ENCODE measurements at regions not wholly inside any gene's neighbourhood (a gene's known extent, or its start where the extent isn't known, plus 50 kb on each side); places are given as distances from the start of the nearest gene placed in this dataset.
A peak's percentile ranks its signal among the peaks of the same experiment; 100 is the strongest.

DNA sequence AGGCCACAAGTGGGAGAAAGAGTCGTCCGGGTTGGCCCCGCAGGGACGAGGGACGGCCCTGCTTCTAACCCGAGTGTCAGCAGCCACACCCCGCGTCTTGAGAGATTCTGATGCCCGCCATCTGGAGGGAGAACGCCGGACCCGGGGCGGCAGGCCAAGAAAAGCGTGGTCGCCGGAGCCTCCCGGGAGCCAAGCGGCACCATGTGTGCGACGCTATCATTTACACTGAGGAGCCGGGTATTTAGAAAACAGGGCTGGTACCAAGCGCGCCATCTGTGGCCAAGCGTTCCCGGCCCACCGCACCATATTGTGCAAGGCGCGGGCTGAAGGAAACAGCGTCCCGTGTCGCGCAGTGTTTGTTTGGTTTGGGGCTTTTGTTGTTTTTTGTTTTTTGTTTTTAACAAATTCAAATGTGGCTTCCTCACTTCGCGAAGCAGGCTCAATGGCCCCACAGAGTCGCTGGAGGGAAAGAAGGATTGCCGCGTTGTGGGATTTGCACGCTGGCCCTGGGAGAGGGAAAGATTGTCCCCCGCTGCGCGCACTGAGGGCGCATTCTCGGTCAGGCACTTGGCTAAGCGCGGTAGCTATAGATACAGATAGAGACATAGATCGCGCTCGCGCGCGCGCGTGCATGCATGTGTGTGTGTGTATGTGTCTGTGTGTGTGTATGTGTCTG is 153.8 kb downstream of the BCL11B start:
- 44% methylated on average over 27 of the region's 53 CpGs for WGBS (ENCODE audit: low lambda C conversion rate)
- no peak overlapping the region for H2AFZ ChIP-seq (ENCODE audit: low read depth)

DNA sequence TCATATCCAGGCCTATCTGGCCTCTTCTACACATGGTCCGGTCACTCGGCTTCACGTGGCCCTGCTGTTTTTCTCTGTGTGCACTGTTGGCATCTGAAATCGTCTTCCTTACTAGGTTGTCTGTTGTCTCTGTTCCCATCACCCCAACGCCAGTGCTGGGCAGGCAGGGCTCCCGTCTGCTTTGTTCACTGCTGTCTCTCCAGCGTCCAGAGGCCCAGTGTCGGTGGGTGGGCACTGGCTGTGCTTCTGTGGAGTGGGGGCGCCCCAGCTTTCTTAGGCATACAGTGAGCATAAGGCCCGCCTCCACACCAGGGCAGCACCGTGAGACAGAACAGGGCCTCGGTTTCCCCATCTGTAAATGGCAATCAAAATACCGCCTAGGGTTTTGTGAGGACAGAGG is 153.1 kb downstream of the BCL11B start:
- ChIA-PET POLR2A (no interaction called here), CTCF (no interaction called here)
- H3K79me2 ChIP-seq (ENCODE audit: insufficient read depth), result no peaks in the 10 kb centered on the region
- H4K20me1 ChIP-seq (ENCODE audit: insufficient read depth), result no peaks in the 10 kb centered on the region
- H3K36me3 ChIP-seq (replicated peaks in 1 of 2; ENCODE audit: control insufficient read depth in 1 of 2, insufficient read depth in 2 of 2, low read length in 1 of 2), result no peaks in the 10 kb centered on the region
- TF ChIP-seq, protein P1, sequence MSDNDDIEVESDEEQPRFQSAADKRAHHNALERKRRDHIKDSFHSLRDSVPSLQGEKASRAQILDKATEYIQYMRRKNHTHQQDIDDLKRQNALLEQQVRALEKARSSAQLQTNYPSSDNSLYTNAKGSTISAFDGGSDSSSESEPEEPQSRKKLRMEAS (IDR thresholded peaks at IDR 0.05; ENCODE audit: low read depth), result no peak
- TF ChIP-seq, protein P2, sequence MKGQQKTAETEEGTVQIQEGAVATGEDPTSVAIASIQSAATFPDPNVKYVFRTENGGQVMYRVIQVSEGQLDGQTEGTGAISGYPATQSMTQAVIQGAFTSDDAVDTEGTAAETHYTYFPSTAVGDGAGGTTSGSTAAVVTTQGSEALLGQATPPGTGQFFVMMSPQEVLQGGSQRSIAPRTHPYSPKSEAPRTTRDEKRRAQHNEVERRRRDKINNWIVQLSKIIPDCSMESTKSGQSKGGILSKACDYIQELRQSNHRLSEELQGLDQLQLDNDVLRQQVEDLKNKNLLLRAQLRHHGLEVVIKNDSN (IDR thresholded peaks at IDR 0.05; ENCODE audit: borderline replicate concordance, low read depth), result no peak
- TF ChIP-seq, protein P3, sequence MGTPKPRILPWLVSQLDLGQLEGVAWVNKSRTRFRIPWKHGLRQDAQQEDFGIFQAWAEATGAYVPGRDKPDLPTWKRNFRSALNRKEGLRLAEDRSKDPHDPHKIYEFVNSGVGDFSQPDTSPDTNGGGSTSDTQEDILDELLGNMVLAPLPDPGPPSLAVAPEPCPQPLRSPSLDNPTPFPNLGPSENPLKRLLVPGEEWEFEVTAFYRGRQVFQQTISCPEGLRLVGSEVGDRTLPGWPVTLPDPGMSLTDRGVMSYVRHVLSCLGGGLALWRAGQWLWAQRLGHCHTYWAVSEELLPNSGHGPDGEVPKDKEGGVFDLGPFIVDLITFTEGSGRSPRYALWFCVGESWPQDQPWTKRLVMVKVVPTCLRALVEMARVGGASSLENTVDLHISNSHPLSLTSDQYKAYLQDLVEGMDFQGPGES (IDR thresholded peaks at IDR 0.05; ENCODE audit: low read depth, low read length), result no peak
- TF ChIP-seq, protein P4, sequence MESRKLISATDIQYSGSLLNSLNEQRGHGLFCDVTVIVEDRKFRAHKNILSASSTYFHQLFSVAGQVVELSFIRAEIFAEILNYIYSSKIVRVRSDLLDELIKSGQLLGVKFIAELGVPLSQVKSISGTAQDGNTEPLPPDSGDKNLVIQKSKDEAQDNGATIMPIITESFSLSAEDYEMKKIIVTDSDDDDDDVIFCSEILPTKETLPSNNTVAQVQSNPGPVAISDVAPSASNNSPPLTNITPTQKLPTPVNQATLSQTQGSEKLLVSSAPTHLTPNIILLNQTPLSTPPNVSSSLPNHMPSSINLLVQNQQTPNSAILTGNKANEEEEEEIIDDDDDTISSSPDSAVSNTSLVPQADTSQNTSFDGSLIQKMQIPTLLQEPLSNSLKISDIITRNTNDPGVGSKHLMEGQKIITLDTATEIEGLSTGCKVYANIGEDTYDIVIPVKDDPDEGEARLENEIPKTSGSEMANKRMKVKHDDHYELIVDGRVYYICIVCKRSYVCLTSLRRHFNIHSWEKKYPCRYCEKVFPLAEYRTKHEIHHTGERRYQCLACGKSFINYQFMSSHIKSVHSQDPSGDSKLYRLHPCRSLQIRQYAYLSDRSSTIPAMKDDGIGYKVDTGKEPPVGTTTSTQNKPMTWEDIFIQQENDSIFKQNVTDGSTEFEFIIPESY (IDR thresholded peaks at IDR 0.05; ENCODE audit: borderline replicate concordance, low read depth), result no peak
- TF ChIP-seq TAF1 (IDR thresholded peaks at IDR 0.05; ENCODE audit: borderline replicate concordance, low read depth, low read length), result no peak
- TF ChIP-seq TEAD4 (IDR thresholded peaks at IDR 0.05; ENCODE audit: borderline replicate concordance, insufficient read depth), result no peak
- no peak for TF ChIP-seq MXI1 (IDR thresholded peaks at IDR 0.05; ENCODE audit: low read depth, low read length)
- no peak for TF ChIP-seq EP300 (IDR thresholded peaks at IDR 0.05; ENCODE audit: borderline replicate concordance in 1 of 2, low read depth in 1 of 2, low read length in 1 of 2)
- TF ChIP-seq, protein P5, sequence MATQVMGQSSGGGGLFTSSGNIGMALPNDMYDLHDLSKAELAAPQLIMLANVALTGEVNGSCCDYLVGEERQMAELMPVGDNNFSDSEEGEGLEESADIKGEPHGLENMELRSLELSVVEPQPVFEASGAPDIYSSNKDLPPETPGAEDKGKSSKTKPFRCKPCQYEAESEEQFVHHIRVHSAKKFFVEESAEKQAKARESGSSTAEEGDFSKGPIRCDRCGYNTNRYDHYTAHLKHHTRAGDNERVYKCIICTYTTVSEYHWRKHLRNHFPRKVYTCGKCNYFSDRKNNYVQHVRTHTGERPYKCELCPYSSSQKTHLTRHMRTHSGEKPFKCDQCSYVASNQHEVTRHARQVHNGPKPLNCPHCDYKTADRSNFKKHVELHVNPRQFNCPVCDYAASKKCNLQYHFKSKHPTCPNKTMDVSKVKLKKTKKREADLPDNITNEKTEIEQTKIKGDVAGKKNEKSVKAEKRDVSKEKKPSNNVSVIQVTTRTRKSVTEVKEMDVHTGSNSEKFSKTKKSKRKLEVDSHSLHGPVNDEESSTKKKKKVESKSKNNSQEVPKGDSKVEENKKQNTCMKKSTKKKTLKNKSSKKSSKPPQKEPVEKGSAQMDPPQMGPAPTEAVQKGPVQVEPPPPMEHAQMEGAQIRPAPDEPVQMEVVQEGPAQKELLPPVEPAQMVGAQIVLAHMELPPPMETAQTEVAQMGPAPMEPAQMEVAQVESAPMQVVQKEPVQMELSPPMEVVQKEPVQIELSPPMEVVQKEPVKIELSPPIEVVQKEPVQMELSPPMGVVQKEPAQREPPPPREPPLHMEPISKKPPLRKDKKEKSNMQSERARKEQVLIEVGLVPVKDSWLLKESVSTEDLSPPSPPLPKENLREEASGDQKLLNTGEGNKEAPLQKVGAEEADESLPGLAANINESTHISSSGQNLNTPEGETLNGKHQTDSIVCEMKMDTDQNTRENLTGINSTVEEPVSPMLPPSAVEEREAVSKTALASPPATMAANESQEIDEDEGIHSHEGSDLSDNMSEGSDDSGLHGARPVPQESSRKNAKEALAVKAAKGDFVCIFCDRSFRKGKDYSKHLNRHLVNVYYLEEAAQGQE (IDR thresholded peaks at IDR 0.05; ENCODE audit: low read depth, low read length), result no peak
- H3K27me3 ChIP-seq (ENCODE audit: insufficient read depth), result peaks cover 74% of the 10 kb centered on the region
- 8% methylated on average over 9 of the region's 13 CpGs for WGBS (ENCODE audit: low lambda C conversion rate)
- no peak overlapping the region for H3K27ac ChIP-seq (ENCODE audit: low read depth in 2 of 2, low read length in 1 of 2)
- H3K4me3 ChIP-seq (ENCODE audit: low read depth in 2 of 2, low read length in 1 of 2), result no peak overlapping the region
- no peaks in the 10 kb centered on the region for H3K9me2 ChIP-seq
- H3K9ac ChIP-seq, result no peak overlapping the region
- no peaks in the 10 kb centered on the region for H3K4me1 ChIP-seq (ENCODE audit: control insufficient read depth in 1 of 2, insufficient read depth in 2 of 2, low read depth in 1 of 2, low read length in 1 of 2)
- no peaks in the 10 kb centered on the region for H3K9me3 ChIP-seq
- DNase-seq, result no peak
- H3K4me2 ChIP-seq, result no peak overlapping the region
- H3F3A ChIP-seq (replicated peaks; ENCODE audit: insufficient read depth), result no peaks in the 10 kb centered on the region
- H2AFZ ChIP-seq (ENCODE audit: low read depth), result no peak overlapping the region

More for the DNA sequence above, 153.8 kb downstream of the BCL11B start:
- no peak for TF ChIP-seq RAD21 (IDR thresholded peaks at IDR 0.05; ENCODE audit: low read length)
- no peak for TF ChIP-seq RFX5 (IDR thresholded peaks at IDR 0.05; ENCODE audit: low read length)
- TF ChIP-seq GABPA (IDR thresholded peaks at IDR 0.05; ENCODE audit: low read depth), result no peak
- TF ChIP-seq EP300 (IDR thresholded peaks at IDR 0.05; ENCODE audit: borderline replicate concordance in 1 of 2, low read depth in 1 of 2, low read length in 1 of 2), result no peak
- no peak for TF ChIP-seq CHD2 (IDR thresholded peaks at IDR 0.05; ENCODE audit: low read length, partially characterized antibody)
- no peak for TF ChIP-seq FOXM1 (IDR thresholded peaks at IDR 0.05; ENCODE audit: low read depth)
- TF ChIP-seq, protein P1 (IDR thresholded peaks at IDR 0.05; ENCODE audit: low read depth), result no peak
- no peak for TF ChIP-seq TCF12 (IDR thresholded peaks at IDR 0.05)
- no peak for TF ChIP-seq YY1 (IDR thresholded peaks at IDR 0.05; ENCODE audit: low read depth)
- no peak for TF ChIP-seq SMC3 (IDR thresholded peaks at IDR 0.05; ENCODE audit: low read depth, low read length)
- TF ChIP-seq, protein P2 (IDR thresholded peaks at IDR 0.05; ENCODE audit: borderline replicate concordance, low read depth), result no peak
- Histone ChIP-seq H3K9ac (no peak overlapping the region), H3K9me2 (no peaks in the 10 kb centered on the region), H4K20me1 (ENCODE audit: insufficient read depth) (no peaks in the 10 kb centered on the region), H3K27me3 (ENCODE audit: insufficient read depth) (peaks cover 66% of the 10 kb centered on the region), H3K4me2 (no peak overlapping the region), H3K4me1 (ENCODE audit: control insufficient read depth in 1 of 2, insufficient read depth in 2 of 2, low read depth in 1 of 2, low read length in 1 of 2) (no peaks in the 10 kb centered on the region), H3K36me3 (replicated peaks in 1 of 2; ENCODE audit: control insufficient read depth in 1 of 2, insufficient read depth in 2 of 2, low read length in 1 of 2) (no peaks in the 10 kb centered on the region), H3K4me3 (ENCODE audit: low read depth in 2 of 2, low read length in 1 of 2) (no peak overlapping the region), H3K79me2 (ENCODE audit: insufficient read depth) (no peaks in the 10 kb centered on the region), H3F3A (replicated peaks; ENCODE audit: insufficient read depth) (no peaks in the 10 kb centered on the region), H3K27ac (ENCODE audit: low read depth in 2 of 2, low read length in 1 of 2) (no peak overlapping the region), H3K9me3 (no peaks in the 10 kb centered on the region)
- peak; percentile 1 for DNase-seq
- ChIA-PET POLR2A (no interaction called here), CTCF (no interaction called here)

All from SK-N-SH (cell line).